HFF-Myc (cell line): ENCODE measurements at regions not wholly inside any gene's neighbourhood (a gene's known extent, or its start where the extent isn't known, plus 50 kb on each side); places are given as distances from the start of the nearest gene placed in this dataset.

Source experiments
- DNase-seq: peaks from one replicate; pipeline ENCODE4 v3.0.0-alpha.2; 2011; ENCODE audit warnings: low read depth; ENCODE audit errors: extremely low read depth
- H3K4me3 ChIP-seq: replicated peaks from 2 replicates; pipeline ENCODE4 v1.5.1; 2011; ENCODE audit warnings: low read depth, mild to moderate bottlenecking, control low read depth, low read length
- TF ChIP-seq, protein P1 (sequence below): IDR thresholded peaks from 2 replicates; pipeline ENCODE4 v1.5.1; 2012; ENCODE audit warnings: mild to moderate bottlenecking, low read depth, low read length, control low read depth; ENCODE audit errors: missing control alignments

DNA sequence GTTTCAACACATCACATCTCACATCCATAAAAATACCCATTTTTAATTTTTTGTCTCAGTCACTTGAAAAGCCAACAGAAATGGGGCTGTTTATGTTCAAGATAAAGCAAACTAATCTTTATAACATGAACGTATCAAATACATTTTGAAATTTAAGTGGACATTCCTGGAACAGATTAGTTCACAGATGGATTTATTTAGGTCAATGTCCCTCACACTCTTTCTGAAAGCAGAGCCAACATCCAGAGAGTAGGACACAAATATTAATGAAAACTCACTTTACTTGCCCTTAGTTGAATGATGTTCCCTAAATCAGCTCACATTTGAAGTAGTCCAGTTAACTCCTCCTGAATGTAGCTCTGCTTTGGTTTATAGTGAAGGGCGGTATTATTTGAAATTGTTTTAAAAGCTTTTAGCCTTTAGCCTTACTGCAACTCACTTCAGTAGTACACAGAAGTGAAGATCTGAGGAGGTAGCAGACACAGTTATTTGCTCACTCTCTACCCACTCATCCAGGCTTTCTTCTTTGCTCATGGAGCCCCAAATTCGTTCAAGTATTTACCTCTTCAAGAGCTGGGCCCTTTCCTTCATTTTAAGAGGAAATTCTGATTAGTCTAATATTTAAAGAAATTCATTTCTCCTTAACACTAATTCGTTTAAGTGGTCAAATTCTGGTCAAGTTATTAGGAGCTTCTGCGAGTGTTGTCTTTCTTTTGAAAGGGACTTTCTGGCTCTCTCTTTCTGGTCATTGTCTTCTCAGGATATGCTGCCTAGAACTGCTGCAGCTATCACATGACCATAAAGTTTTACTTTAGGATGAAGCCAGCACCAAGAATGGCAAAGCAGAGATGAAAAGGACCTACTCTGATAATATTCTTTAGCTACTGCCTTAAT is 180.6 kb upstream of the AGR3 start:
- DNase-seq = no peak
- TF ChIP-seq, protein P1, sequence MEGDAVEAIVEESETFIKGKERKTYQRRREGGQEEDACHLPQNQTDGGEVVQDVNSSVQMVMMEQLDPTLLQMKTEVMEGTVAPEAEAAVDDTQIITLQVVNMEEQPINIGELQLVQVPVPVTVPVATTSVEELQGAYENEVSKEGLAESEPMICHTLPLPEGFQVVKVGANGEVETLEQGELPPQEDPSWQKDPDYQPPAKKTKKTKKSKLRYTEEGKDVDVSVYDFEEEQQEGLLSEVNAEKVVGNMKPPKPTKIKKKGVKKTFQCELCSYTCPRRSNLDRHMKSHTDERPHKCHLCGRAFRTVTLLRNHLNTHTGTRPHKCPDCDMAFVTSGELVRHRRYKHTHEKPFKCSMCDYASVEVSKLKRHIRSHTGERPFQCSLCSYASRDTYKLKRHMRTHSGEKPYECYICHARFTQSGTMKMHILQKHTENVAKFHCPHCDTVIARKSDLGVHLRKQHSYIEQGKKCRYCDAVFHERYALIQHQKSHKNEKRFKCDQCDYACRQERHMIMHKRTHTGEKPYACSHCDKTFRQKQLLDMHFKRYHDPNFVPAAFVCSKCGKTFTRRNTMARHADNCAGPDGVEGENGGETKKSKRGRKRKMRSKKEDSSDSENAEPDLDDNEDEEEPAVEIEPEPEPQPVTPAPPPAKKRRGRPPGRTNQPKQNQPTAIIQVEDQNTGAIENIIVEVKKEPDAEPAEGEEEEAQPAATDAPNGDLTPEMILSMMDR = no peak
- H3K4me3 ChIP-seq = no peak overlapping the region

DNA sequence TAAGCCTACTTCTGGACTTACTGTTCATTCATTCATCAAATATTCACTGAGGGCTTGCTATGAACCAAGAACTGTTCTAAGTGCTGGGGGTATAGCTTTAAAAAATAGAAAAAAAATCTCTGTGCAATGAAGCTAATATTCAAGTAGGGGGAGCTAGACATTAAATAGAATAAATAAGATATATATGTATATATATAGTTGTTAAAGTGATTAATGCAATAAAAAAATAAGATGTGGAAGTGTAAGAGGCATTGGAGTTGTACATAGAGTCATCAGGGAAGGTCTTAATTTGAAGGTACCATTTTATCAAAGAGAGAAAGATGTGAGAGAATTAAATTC is 181.2 kb upstream of the AGR3 start:
- no peak overlapping the region for H3K4me3 ChIP-seq
- TF ChIP-seq, protein P1 = no peak
- DNase-seq = no peak

DNA sequence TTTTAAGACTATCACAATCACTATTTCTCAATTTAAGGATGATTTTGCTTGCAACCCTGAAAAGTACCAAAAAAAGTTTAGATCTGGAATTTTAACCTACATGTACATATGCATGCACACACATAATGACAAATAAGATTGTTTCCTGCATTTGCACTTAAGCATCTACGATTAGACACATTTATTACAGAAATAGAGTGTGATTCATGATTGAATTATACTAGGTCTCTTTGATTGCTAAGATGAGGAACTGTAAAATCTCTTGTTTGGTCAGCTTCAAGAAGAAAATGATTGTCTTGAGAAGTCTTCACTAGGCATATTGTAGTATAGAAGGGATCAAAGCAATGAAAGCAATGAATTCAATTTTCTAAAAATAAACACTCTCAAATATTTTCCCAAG is 185.9 kb upstream of the AGR3 start:
- TF ChIP-seq, protein P1 = no peak
- H3K4me3 ChIP-seq = no peak overlapping the region
- DNase-seq = no peak

DNA sequence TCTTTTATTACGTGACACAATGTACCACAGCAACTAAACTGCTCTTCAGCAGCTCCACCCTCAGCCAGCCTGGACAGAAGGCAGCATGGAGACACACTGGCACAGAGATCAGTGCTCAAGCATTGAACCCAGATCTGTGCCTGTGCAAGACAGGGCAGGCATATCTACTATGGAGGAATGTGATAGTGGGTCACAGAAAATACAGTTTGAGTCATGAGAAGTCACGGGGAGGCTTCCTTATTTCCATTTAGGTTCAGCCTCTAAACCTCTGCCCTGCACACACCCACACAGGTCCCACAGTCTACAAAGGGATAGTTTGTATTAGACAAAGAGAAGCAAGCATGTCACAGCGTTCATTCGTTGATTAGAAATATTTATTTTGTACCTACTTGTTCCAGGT is 187.4 kb upstream of the AGR3 start:
- DNase-seq = no peak
- no peak overlapping the region for H3K4me3 ChIP-seq
- TF ChIP-seq, protein P1 = no peak

DNA sequence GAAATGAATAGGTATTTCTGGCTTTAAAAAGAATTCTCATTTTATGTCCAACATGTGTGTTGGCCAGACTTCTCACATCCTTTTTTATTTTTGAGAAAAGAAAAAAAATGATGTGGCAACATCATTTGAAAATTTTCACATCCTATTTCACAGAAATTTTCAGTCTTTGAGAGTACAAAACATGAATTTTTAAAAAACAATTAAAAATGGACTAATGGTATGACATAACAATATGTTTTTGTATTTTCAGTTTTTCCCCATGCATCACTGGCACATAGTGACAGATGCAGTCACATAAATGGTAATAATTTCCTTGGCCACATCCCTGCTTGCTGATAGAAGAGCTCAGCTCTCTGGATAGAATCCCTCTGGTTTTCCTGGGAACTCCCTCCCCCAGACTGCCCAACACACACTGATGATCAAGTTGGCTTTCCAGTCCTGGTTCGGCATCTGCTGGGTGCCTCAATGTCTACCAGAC is 188.5 kb upstream of the AGR3 start:
- TF ChIP-seq, protein P1 = no peak
- DNase-seq = no peak
- no peak overlapping the region for H3K4me3 ChIP-seq

DNA sequence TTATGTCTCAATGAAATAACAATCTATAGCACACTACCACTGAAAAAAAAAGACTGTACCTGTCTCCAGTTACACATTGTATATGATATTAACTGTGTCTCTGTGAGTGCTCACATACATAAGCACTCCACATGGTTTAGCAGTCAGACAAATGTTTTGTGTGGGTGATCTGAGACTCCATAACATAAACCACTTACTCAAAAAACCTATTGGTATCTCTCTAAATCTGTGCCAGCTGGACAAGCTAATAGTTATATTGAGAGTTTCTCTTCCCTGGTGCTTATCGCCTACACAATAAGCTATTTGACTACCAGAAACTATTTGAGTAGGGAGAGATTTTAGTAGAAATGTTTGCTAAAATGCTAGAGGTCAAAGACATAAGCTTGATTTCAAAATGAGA is 190.1 kb upstream of the AGR3 start:
- no peak overlapping the region for H3K4me3 ChIP-seq
- no peak for DNase-seq
- TF ChIP-seq, protein P1 = no peak

DNA sequence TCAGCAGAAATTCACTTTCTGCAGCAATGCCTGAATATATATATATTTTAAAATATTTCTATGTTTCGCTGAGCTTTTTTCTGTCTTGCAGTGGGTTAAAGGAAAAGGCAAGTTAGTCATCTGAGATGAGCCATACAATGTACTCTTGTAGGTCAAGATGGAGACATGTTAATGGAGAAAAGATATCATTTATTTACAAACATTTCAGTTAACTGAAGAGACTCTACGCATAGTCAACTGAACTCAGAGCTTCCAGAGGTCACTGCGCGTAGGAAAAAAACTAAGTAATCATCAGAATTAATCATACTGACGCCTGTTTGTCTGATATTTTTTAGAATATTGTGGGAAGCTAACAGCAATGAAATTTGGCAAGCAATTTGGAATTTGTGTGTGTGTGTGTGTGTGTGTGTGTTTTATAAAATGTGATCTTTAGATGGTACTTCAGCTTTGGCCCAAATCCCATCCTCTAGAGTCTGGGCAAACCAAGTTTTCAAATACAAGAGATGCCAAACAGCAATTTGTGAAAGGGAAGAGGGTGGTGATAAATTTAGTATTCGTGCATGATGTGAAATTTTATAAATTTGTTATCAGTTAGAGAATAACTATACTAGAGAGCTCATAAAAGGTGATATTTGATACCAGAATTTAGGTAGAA is 193.9 kb upstream of the AGR3 start:
- DNase-seq = no peak
- no peak overlapping the region for H3K4me3 ChIP-seq
- TF ChIP-seq, protein P1 = no peak
